GM21423 (cell line): ENCODE measurements at regions not wholly inside any gene's neighbourhood (a gene's known extent, or its start where the extent isn't known, plus 50 kb on each side); places are given as distances from the start of the nearest gene placed in this dataset.
A peak's percentile ranks its signal among the peaks of the same experiment; 100 is the strongest.

Experiments used
- ATAC-seq: cut with Tn5 transposase; IDR thresholded peaks from one replicate; pipeline ENCODE4 v1.9.1; 2021; ENCODE audit warnings: mild to moderate bottlenecking, moderate library complexity; ENCODE audit not compliant: unreplicated experiment

- ATAC-seq = no peak
Observed at GRCh38 chr18:76647322-76647721, 152.3 kb upstream of the ZNF516 start.

- no peak for ATAC-seq
Observed at GRCh38 chr18:76644580-76644979, 149.5 kb upstream of the ZNF516 start.

GRCh38 chr18:76643996-76644395 is 149.0 kb upstream of the ZNF516 start:
- ATAC-seq = no peak

- no peak for ATAC-seq
Observed at GRCh38 chr18:76643199-76643598, 148.2 kb upstream of the ZNF516 start.

- ATAC-seq = no peak
Observed at GRCh38 chr18:76640438-76640837, 145.4 kb upstream of the ZNF516 start.

GRCh38 chr18:76634564-76634963 is 139.5 kb upstream of the ZNF516 start:
- no peak for ATAC-seq

GRCh38 chr18:76633588-76634269 is 138.7 kb upstream of the ZNF516 start:
- ATAC-seq = no peak

GRCh38 chr18:76627444-76627843 is 132.4 kb upstream of the ZNF516 start:
- no peak for ATAC-seq

GRCh38 chr18:76626991-76627390 is 131.9 kb upstream of the ZNF516 start:
- no peak for ATAC-seq

- ATAC-seq = no peak
Observed at GRCh38 chr18:76622651-76623050, 127.6 kb upstream of the ZNF516 start.

- ATAC-seq = no peak
Observed at GRCh38 chr18:76621782-76622495, 126.9 kb upstream of the ZNF516 start.

- no peak for ATAC-seq
Observed at GRCh38 chr18:76621226-76621625, 126.2 kb upstream of the ZNF516 start.

- ATAC-seq = peak; percentile 94
Observed at GRCh38 chr18:76620321-76621170, 125.5 kb upstream of the ZNF516 start.

- ATAC-seq = no peak
Observed at GRCh38 chr18:76619621-76620315, 124.7 kb upstream of the ZNF516 start.

- no peak for ATAC-seq
Observed at GRCh38 chr18:76619261-76619620, 124.2 kb upstream of the ZNF516 start.

GRCh38 chr18:76618721-76619120 is 123.7 kb upstream of the ZNF516 start:
- no peak for ATAC-seq

- ATAC-seq = no peak
Observed at GRCh38 chr18:76616373-76616772, 121.3 kb upstream of the ZNF516 start.

GRCh38 chr18:76615065-76615733 is 120.2 kb upstream of the ZNF516 start:
- no peak for ATAC-seq

GRCh38 chr18:76613755-76614120 is 118.7 kb upstream of the ZNF516 start:
- no peak for ATAC-seq

GRCh38 chr18:76613053-76613754 is 118.2 kb upstream of the ZNF516 start:
- ATAC-seq = no peak
